Nephron progenitor cell (in vitro differentiated cells): ENCODE measurements at regions not wholly inside any gene's neighbourhood (a gene's known extent, or its start where the extent isn't known, plus 50 kb on each side); places are given as distances from the start of the nearest gene placed in this dataset.

Source experiments
- DNase-seq: peaks from one replicate; pipeline ENCODE4 v3.0.0; 2021
- H3K27ac Mint-ChIP-seq: 2 replicates; pipeline ENCODE4 v1.8.0; 2021; ENCODE audit warnings: mild to moderate bottlenecking, moderate library complexity, mixed read lengths
- H3K27me3 Mint-ChIP-seq: 2 replicates; pipeline ENCODE4 v1.8.0; 2021; ENCODE audit warnings: mild to moderate bottlenecking, low read depth, mixed read lengths; ENCODE audit not compliant: poor library complexity
- H3K36me3 Mint-ChIP-seq: 2 replicates; pipeline ENCODE4 v1.8.0; 2021; ENCODE audit warnings: low read depth, mixed read lengths
- H3K4me1 Mint-ChIP-seq: 2 replicates; pipeline ENCODE4 v1.8.0; 2021; ENCODE audit warnings: mixed read lengths
- H3K4me3 Mint-ChIP-seq: 2 replicates; pipeline ENCODE4 v1.8.0; 2021; ENCODE audit warnings: mild to moderate bottlenecking, moderate library complexity, mixed read lengths
- H3K9me3 Mint-ChIP-seq: 2 replicates; pipeline ENCODE4 v1.8.0; 2021; ENCODE audit warnings: mild to moderate bottlenecking, moderate library complexity, mixed read lengths
- TF ChIP-seq, protein P1 (sequence below): fragments of 200-600 bp; sonication (generic); IDR thresholded peaks from 2 replicates; pipeline ENCODE4 v1.5.0; 2021; ENCODE audit warnings: antibody characterized with exemption

DNA sequence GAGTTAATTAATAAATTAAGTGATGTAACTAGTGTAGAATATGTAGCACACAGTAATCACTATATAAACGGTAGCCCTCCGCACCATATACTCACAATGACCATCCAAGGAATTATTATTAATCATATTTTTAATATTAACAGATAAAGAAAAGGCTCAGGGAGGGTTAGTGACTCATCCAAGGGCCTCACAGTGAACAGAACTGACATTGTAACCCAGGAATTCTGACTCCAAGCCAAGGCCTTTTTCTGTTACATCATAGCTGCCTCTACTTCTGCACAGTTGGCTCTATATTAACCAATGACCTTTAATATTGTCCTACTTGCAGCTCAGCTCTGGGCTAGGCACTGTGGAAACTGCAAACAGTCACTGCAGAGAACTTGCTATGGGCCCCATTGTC is 117.5 kb upstream of the SIRPG start:
- peaks cover 24% of the 10 kb centered on the region for H3K4me1 Mint-ChIP-seq
- TF ChIP-seq, protein P1, sequence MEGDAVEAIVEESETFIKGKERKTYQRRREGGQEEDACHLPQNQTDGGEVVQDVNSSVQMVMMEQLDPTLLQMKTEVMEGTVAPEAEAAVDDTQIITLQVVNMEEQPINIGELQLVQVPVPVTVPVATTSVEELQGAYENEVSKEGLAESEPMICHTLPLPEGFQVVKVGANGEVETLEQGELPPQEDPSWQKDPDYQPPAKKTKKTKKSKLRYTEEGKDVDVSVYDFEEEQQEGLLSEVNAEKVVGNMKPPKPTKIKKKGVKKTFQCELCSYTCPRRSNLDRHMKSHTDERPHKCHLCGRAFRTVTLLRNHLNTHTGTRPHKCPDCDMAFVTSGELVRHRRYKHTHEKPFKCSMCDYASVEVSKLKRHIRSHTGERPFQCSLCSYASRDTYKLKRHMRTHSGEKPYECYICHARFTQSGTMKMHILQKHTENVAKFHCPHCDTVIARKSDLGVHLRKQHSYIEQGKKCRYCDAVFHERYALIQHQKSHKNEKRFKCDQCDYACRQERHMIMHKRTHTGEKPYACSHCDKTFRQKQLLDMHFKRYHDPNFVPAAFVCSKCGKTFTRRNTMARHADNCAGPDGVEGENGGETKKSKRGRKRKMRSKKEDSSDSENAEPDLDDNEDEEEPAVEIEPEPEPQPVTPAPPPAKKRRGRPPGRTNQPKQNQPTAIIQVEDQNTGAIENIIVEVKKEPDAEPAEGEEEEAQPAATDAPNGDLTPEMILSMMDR = no peak
- peaks cover 2% of the 10 kb centered on the region for H3K27me3 Mint-ChIP-seq
- H3K4me3 Mint-ChIP-seq = peak overlapping the region; percentile 96
- H3K27ac Mint-ChIP-seq = no peak overlapping the region
- H3K36me3 Mint-ChIP-seq = peaks cover 15% of the 10 kb centered on the region
- no peak for DNase-seq
- H3K9me3 Mint-ChIP-seq = no peaks in the 10 kb centered on the region

DNA sequence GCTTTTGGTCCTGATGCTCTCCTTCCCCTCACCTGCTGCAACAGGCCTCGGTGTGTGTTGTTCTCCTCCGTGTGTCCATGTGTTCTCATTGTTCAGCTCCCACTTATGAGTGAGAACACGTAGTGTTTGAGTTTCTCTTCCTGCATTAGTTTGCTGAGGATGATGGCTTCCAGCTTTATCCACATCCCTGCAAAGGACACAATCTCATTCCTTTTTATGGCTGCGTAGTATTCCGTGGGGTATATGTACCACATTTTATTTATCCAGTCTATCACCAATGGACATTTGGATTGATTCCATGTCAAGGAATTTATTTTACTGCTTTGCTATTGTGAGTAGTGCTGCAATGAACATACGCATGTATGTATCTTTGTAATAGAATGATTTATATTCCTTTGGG is 116.9 kb upstream of the SIRPG start:
- Mint-ChIP-seq H3K9me3 (no peaks in the 10 kb centered on the region), H3K4me1 (peaks cover 24% of the 10 kb centered on the region)
- TF ChIP-seq, protein P1 = no peak

DNA sequence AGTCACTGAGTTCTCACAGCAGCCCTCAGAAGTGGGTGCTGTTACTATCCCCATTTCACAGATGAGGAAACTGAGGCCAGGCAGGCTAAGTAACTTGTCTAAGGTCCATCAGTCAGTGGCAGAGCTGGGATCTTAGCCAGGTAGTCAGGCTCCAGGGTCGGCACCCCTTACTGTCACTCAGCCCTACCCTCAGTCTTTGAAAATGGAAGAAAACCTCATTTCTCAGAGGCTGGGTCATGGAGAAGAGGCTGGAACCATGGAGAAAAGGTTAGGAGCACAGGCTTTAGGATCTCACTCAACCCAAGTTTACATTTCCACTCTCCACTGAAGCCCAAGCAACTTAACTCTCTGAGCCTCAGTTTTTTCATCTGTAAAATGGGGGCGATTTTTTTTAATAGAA is 116.2 kb upstream of the SIRPG start:
- TF ChIP-seq, protein P1 = no peak
- peaks cover 15% of the 10 kb centered on the region for H3K36me3 Mint-ChIP-seq
- H3K27me3 Mint-ChIP-seq = no peaks in the 10 kb centered on the region
- H3K4me3 Mint-ChIP-seq = no peak overlapping the region
- H3K9me3 Mint-ChIP-seq = no peaks in the 10 kb centered on the region
- DNase-seq = no peak
- H3K4me1 Mint-ChIP-seq = peaks cover 24% of the 10 kb centered on the region
- H3K27ac Mint-ChIP-seq = no peak overlapping the region

More for the DNA sequence above, 116.9 kb upstream of the SIRPG start:
- Mint-ChIP-seq H3K27ac (no peak overlapping the region), H3K4me3 (no peak overlapping the region), H3K36me3 (peaks cover 15% of the 10 kb centered on the region), H3K27me3 (no peaks in the 10 kb centered on the region)
- no peak for DNase-seq

DNA sequence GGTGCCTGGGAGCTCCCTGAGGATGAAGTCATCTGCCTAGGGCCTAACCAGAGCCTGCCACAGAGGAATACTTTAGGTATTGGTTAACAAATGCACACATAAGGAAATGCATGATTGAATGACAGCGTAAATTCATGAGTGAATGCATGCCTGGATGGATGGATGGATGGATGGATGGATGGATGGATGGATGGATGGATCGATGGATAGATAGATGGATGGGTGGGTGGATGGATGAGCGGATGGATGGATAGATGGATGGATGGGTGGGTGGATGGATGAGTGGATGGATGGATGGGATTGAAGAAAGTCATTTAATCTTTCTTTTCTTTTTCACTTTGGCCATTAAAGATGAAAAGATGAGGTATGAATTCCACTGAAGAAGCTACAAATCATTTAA is 111.9 kb upstream of the SIRPG start:
- H3K9me3 Mint-ChIP-seq = no peaks in the 10 kb centered on the region
- TF ChIP-seq, protein P1 = no peak

DNA sequence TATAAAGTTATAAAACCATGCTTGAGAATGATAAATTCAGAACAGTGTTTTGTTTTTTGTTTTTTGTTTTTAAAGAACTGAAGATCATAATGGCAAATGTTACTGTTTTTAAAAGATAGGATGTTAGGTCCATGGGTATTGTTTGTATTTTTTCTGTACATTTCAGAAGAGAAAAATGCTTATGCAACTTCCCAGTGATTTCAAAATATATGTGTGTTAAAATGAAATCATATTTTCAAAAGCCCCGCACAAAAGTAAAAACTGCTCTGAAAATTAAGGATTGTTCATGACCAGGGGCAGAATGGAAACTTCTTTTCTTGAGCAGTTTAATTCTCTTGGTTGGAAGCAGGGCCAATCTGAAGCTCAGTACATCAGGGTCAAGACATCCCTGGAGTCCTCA is 109.2 kb upstream of the SIRPG start:
- Mint-ChIP-seq H3K9me3 (no peaks in the 10 kb centered on the region), H3K4me1 (no peaks in the 10 kb centered on the region), H3K4me3 (no peak overlapping the region), H3K27me3 (no peaks in the 10 kb centered on the region), H3K36me3 (no peaks in the 10 kb centered on the region), H3K27ac (no peak overlapping the region)
- DNase-seq = no peak
- TF ChIP-seq, protein P1 = no peak

More for the DNA sequence above, 111.9 kb upstream of the SIRPG start:
- H3K27ac Mint-ChIP-seq = no peak overlapping the region
- H3K27me3 Mint-ChIP-seq = no peaks in the 10 kb centered on the region
- peaks cover 12% of the 10 kb centered on the region for H3K36me3 Mint-ChIP-seq
- H3K4me1 Mint-ChIP-seq = no peaks in the 10 kb centered on the region
- no peak for DNase-seq
- H3K4me3 Mint-ChIP-seq = no peak overlapping the region

DNA sequence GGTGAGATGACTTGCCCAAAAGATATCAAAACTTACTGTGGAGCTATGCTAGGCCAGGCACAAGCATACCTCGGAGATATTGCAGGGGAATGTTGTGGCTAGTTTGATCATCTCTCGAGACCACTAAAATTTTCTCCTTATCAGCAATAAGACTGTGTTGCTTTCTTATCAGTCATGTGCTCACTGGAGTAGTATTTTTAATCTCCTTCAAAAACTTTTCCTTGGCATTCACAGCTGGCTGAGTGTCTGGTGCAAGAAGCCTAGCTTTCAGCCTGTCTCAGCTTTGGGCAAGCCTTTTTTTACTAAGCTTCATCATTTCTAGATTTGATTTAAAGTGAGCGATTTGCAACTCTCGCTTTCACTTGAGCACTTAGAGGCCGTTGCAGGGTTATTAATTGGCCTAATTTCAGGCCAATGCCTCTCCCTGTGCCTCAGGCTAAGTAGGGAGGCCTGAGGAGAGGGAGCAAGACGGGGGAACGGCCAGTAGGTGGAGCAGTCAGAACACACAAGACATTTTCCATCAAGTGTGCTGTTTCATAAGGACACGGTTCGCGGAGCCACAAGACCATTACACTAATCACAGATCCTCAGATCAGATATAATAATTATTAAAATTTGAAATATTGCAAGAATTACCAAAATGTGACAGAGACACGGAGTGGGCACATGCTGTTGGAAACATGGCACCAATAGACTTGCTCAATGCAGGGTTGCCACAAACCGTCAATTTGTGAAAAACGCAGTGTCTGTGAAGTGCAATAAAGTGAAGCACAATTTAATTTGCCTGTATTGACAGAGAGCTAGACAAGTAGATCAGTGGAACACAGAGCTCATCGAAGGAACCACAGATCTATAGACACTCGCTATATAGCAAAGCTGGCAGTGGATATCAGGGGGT is 106.8 kb upstream of the SIRPG start:
- Mint-ChIP-seq H3K36me3 (no peaks in the 10 kb centered on the region), H3K9me3 (no peaks in the 10 kb centered on the region), H3K27ac (no peak overlapping the region), H3K27me3 (no peaks in the 10 kb centered on the region), H3K4me3 (peak overlapping the region; percentile 29), H3K4me1 (no peaks in the 10 kb centered on the region)
- TF ChIP-seq, protein P1 = peak; percentile 70
- DNase-seq = peak; percentile 77
